Smooth muscle cell (in vitro differentiated cells): ENCODE measurements at regions not wholly inside any gene's neighbourhood (a gene's known extent, or its start where the extent isn't known, plus 50 kb on each side); places are given as distances from the start of the nearest gene placed in this dataset.

Experiments
- DNase-seq: peaks from one replicate; lab custom pipeline; 2025; ENCODE audit not compliant: unreplicated experiment; lab: John Stamatoyannopoulos, UW
- H2AFZ ChIP-seq: fragments of 200-600 bp; sonication (generic); 2 replicates; pipeline ENCODE4 v1.6.0; 2016; ENCODE audit warnings: antibody characterized with exemption, low read depth, mild to moderate bottlenecking
- H3F3A ChIP-seq: fragments of 200-600 bp; sonication (generic); 2 replicates; pipeline ENCODE4 v1.6.0; 2017; ENCODE audit warnings: antibody characterized with exemption, low read depth
- H3K27ac ChIP-seq: fragments of 200-600 bp; sonication (generic); 2 replicates; pipeline ENCODE4 v1.5.1; 2016; ENCODE audit warnings: low read depth, mild to moderate bottlenecking
- H3K27me3 ChIP-seq: fragments of 200-600 bp; sonication (generic); 2 replicates; pipeline ENCODE4 v1.6.1; 2016; ENCODE audit warnings: low read depth, mild to moderate bottlenecking
- H3K36me3 ChIP-seq: fragments of 200-600 bp; sonication (generic); 2 replicates; pipeline ENCODE4 v1.5.1; 2016; ENCODE audit warnings: low read depth
- H3K4me1 ChIP-seq: fragments of 200-600 bp; sonication (generic); 2 replicates; pipeline ENCODE4 v1.5.1; 2016; ENCODE audit warnings: low read depth
- H3K4me2 ChIP-seq: fragments of 200-600 bp; sonication (generic); 2 replicates; pipeline ENCODE4 v1.6.0; 2016; ENCODE audit warnings: mild to moderate bottlenecking
- H3K4me3 ChIP-seq: fragments of 200-600 bp; sonication (generic); 2 replicates; pipeline ENCODE4 v1.5.1; 2016; ENCODE audit warnings: mild to moderate bottlenecking
- H3K79me2 ChIP-seq: fragments of 200-600 bp; sonication (generic); 2 replicates; pipeline ENCODE4 v1.6.0; 2016; ENCODE audit warnings: low read depth, mild to moderate bottlenecking
- H3K9ac ChIP-seq: fragments of 200-600 bp; sonication (generic); 2 replicates; pipeline ENCODE4 v1.6.0; 2016; ENCODE audit warnings: low read depth
- H3K9me3 ChIP-seq: fragments of 200-600 bp; sonication (generic); replicated peaks from 2 replicates; pipeline ENCODE4 v1.5.1; 2016; ENCODE audit warnings: low read depth
- H4K20me1 ChIP-seq: fragments of 200-600 bp; sonication (generic); 2 replicates; pipeline ENCODE4 v1.6.0; 2016; ENCODE audit warnings: low read depth
- CTCF ChIP-seq: fragments of 200-600 bp; sonication (generic); IDR thresholded peaks from 2 replicates; pipeline ENCODE4 v1.5.1; 2017; ENCODE audit warnings: borderline replicate concordance, mild to moderate bottlenecking, antibody characterized with exemption; ENCODE audit not compliant: insufficient read depth, poor library complexity, severe bottlenecking
- WGBS: methylation state at CpG from one replicate; pipeline ENCODE4 v1.1.7; 2016; ENCODE audit warnings: low lambda C conversion rate; 5-methylcytosine and 5-hydroxymethylcytosine counted together

- no peaks in the 10 kb centered on the region for H3K36me3 ChIP-seq
- H3K27ac ChIP-seq, result no peak overlapping the region
- DNase-seq, result no peak
- no peaks in the 10 kb centered on the region for H3K27me3 ChIP-seq
- H3K79me2 ChIP-seq, result no peaks in the 10 kb centered on the region
- no peaks in the 10 kb centered on the region for H4K20me1 ChIP-seq
- no peaks in the 10 kb centered on the region for H3F3A ChIP-seq
- no peak for TF ChIP-seq CTCF
- no peaks in the 10 kb centered on the region for H3K9me3 ChIP-seq
- no peak overlapping the region for H3K4me2 ChIP-seq
- no peak overlapping the region for H3K4me3 ChIP-seq
- WGBS, result 94% methylated on average over 3 of the region's 3 CpGs
- H2AFZ ChIP-seq, result no peak overlapping the region
- H3K9ac ChIP-seq, result no peak overlapping the region
- no peaks in the 10 kb centered on the region for H3K4me1 ChIP-seq
Observed at GRCh38 chr1:234941321-234942011, 187.2 kb downstream of the TOMM20 start.

DNA sequence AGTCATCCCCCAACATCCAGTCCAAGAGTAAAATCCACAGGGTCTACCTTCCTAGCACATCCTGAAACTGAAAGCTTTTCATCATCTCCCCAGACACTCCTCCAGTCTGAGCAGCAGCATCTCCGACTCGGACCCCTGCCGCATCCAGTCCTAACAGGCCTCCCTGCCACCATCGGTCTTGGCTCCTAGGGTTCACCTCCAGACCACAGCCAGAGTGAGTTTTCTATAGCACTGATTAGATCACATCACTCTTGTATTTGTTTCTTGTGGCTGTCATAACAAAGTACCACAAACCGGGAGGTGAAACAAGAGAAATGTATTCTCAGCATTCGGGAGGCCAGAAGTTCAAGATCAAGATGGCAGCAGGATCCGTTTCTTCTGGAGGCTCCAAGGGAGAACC, 187.8 kb downstream of the TOMM20 start:
- TF ChIP-seq CTCF, result no peak
- Histone ChIP-seq H3K9ac (no peak overlapping the region), H2AFZ (no peak overlapping the region), H3K27ac (no peak overlapping the region), H4K20me1 (no peaks in the 10 kb centered on the region), H3K36me3 (no peaks in the 10 kb centered on the region), H3K4me3 (no peak overlapping the region), H3K4me2 (no peak overlapping the region), H3F3A (no peaks in the 10 kb centered on the region), H3K27me3 (no peaks in the 10 kb centered on the region), H3K4me1 (no peaks in the 10 kb centered on the region), H3K9me3 (no peaks in the 10 kb centered on the region), H3K79me2 (no peaks in the 10 kb centered on the region)
- 94% methylated on average over 7 of the region's 7 CpGs for WGBS
- DNase-seq, result no peak

- no peaks in the 10 kb centered on the region for H3K4me1 ChIP-seq
- no peaks in the 10 kb centered on the region for H3K79me2 ChIP-seq
- H2AFZ ChIP-seq, result no peak overlapping the region
- WGBS, result 70% methylated on average over 7 of the region's 7 CpGs
- DNase-seq, result no peak
- H3K9ac ChIP-seq, result no peak overlapping the region
- H3K27me3 ChIP-seq, result no peaks in the 10 kb centered on the region
- H3K9me3 ChIP-seq, result no peaks in the 10 kb centered on the region
- H3K4me3 ChIP-seq, result no peak overlapping the region
- H3K27ac ChIP-seq, result no peak overlapping the region
- no peaks in the 10 kb centered on the region for H3K36me3 ChIP-seq
- peaks cover under 1% of the 10 kb centered on the region for H3F3A ChIP-seq
- no peaks in the 10 kb centered on the region for H4K20me1 ChIP-seq
- TF ChIP-seq CTCF, result no peak
- no peak overlapping the region for H3K4me2 ChIP-seq
Observed at GRCh38 chr1:234938924-234939323, 189.7 kb downstream of the TOMM20 start.

- TF ChIP-seq CTCF, result no peak
- no peaks in the 10 kb centered on the region for H3K4me1 ChIP-seq
- no peak overlapping the region for H3K9ac ChIP-seq
- no peak overlapping the region for H3K4me2 ChIP-seq
- no peak overlapping the region for H3K4me3 ChIP-seq
- H3K79me2 ChIP-seq, result no peaks in the 10 kb centered on the region
- no peak overlapping the region for H3K27ac ChIP-seq
- H4K20me1 ChIP-seq, result no peaks in the 10 kb centered on the region
- no peaks in the 10 kb centered on the region for H3K36me3 ChIP-seq
- no peaks in the 10 kb centered on the region for H3K27me3 ChIP-seq
- no peak for DNase-seq
- peaks cover 7% of the 10 kb centered on the region for H3F3A ChIP-seq
- no peak overlapping the region for H2AFZ ChIP-seq
- WGBS, result 92% methylated on average over 1 of the region's 1 CpG
- H3K9me3 ChIP-seq, result no peaks in the 10 kb centered on the region
Observed at GRCh38 chr1:234938135-234938534, 190.5 kb downstream of the TOMM20 start.
